ENCODE measurements at regions not wholly inside any gene's neighbourhood (a gene's known extent, or its start where the extent isn't known, plus 50 kb on each side); places are given as distances from the start of the nearest gene placed in this dataset.

- H3K36me3 ChIP-seq (ENCODE audit: insufficient read depth): no peaks in the 10 kb centered on the region
- no peak overlapping the region for H3K4me2 ChIP-seq
- H3K79me2 ChIP-seq (ENCODE audit: insufficient read depth, low read depth): no peaks in the 10 kb centered on the region
- H3K27ac ChIP-seq: no peak overlapping the region
- H4K20me1 ChIP-seq (ENCODE audit: insufficient read depth): no peaks in the 10 kb centered on the region
- H3K4me3 ChIP-seq (IDR thresholded peaks at IDR 0.05; ENCODE audit: insufficient read depth, low read depth, low read length): no peak overlapping the region
- no peaks in the 10 kb centered on the region for H3K4me1 ChIP-seq (ENCODE audit: low read depth, poor library complexity, severe bottlenecking)
- no peak overlapping the region for H2AFZ ChIP-seq (ENCODE audit: low read depth)
- H3K9ac ChIP-seq: no peak overlapping the region
- TF ChIP-seq CTCF (conservative IDR thresholded peaks at IDR 0.05; ENCODE audit: low read depth, low read length): no peak
- H3K27me3 ChIP-seq (ENCODE audit: insufficient read depth, low read depth): no peaks in the 10 kb centered on the region
Observed at GRCh38 chr6:138614151-138614550, 114.9 kb upstream of the NHSL1 start.

- Histone ChIP-seq H3K36me3 (ENCODE audit: insufficient read depth) (no peaks in the 10 kb centered on the region), H3K4me1 (ENCODE audit: low read depth, poor library complexity, severe bottlenecking) (no peaks in the 10 kb centered on the region), H3K79me2 (ENCODE audit: insufficient read depth, low read depth) (no peaks in the 10 kb centered on the region), H3K9ac (no peak overlapping the region), H3K27ac (no peak overlapping the region), H3K4me3 (IDR thresholded peaks at IDR 0.05; ENCODE audit: insufficient read depth, low read depth, low read length) (no peak overlapping the region), H3K4me2 (no peak overlapping the region), H2AFZ (ENCODE audit: low read depth) (no peak overlapping the region), H3K27me3 (ENCODE audit: insufficient read depth, low read depth) (no peaks in the 10 kb centered on the region), H4K20me1 (ENCODE audit: insufficient read depth) (no peaks in the 10 kb centered on the region)
- no peak for TF ChIP-seq CTCF (conservative IDR thresholded peaks at IDR 0.05; ENCODE audit: low read depth, low read length)
Observed at GRCh38 chr6:138618168-138618567, 118.9 kb upstream of the NHSL1 start.

DNA sequence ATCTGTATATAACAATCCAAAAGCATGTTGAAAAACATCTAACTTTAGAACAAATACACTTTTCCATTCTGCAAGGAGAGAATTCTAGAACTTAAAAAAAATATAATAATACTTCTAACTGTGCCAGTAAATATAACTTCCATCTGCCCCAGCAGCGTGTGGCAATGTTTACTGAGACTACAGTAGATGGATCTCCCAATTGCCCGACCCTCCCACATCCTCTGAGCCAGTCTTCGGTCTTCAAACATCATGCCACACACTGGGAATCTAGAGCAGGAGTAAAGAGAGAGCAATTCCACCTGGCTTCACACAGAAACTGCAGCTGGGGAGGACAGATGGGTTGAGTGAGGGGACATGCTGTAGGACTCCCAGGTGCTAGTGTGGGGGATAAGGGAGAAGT is 121.3 kb upstream of the NHSL1 start:
- no peak for TF ChIP-seq CTCF (conservative IDR thresholded peaks at IDR 0.05; ENCODE audit: low read depth, low read length)
- Histone ChIP-seq H3K4me1 (ENCODE audit: low read depth, poor library complexity, severe bottlenecking) (no peaks in the 10 kb centered on the region), H3K79me2 (ENCODE audit: insufficient read depth, low read depth) (no peaks in the 10 kb centered on the region), H2AFZ (ENCODE audit: low read depth) (no peak overlapping the region), H3K36me3 (ENCODE audit: insufficient read depth) (no peaks in the 10 kb centered on the region), H3K9ac (no peak overlapping the region), H3K27me3 (ENCODE audit: insufficient read depth, low read depth) (no peaks in the 10 kb centered on the region), H3K4me3 (IDR thresholded peaks at IDR 0.05; ENCODE audit: insufficient read depth, low read depth, low read length) (no peak overlapping the region), H3K4me2 (no peak overlapping the region), H4K20me1 (ENCODE audit: insufficient read depth) (no peaks in the 10 kb centered on the region), H3K27ac (no peak overlapping the region)

DNA sequence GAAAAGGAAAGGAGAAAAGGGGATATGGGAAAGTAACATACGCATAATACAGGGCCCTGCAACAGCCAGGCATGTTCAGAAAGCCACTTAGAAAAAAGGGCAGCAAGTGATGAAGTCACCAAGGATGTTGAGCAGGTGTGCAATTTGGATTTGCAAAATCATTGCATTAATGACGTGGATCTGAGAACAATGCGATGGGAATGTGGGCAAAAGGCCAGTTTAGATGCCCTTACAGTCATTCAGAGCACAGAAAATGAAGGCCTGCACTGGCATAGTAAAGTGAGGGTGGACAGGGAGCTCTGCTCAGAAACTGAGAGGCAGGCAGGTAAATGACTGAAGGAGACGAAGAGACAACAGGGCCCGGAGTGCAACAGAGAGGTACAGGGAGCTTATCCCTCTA is 123.7 kb upstream of the NHSL1 start:
- no peak for TF ChIP-seq CTCF (conservative IDR thresholded peaks at IDR 0.05; ENCODE audit: low read depth, low read length)
- H3K4me1 ChIP-seq (ENCODE audit: low read depth, poor library complexity, severe bottlenecking): no peaks in the 10 kb centered on the region

GRCh38 chr6:138631566-138631965 is 132.3 kb upstream of the NHSL1 start:
- Histone ChIP-seq H2AFZ (ENCODE audit: low read depth) (no peak overlapping the region), H3K4me3 (IDR thresholded peaks at IDR 0.05; ENCODE audit: insufficient read depth, low read depth, low read length) (no peak overlapping the region), H3K9ac (no peak overlapping the region), H3K4me1 (ENCODE audit: low read depth, poor library complexity, severe bottlenecking) (no peaks in the 10 kb centered on the region), H3K4me2 (no peak overlapping the region), H3K79me2 (ENCODE audit: insufficient read depth, low read depth) (no peaks in the 10 kb centered on the region), H3K27ac (no peak overlapping the region), H3K36me3 (ENCODE audit: insufficient read depth) (no peaks in the 10 kb centered on the region), H4K20me1 (ENCODE audit: insufficient read depth) (no peaks in the 10 kb centered on the region), H3K27me3 (ENCODE audit: insufficient read depth, low read depth) (no peaks in the 10 kb centered on the region)
- TF ChIP-seq CTCF (conservative IDR thresholded peaks at IDR 0.05; ENCODE audit: low read depth, low read length): no peak

More for the DNA sequence above, 123.7 kb upstream of the NHSL1 start:
- H3K27me3 ChIP-seq (ENCODE audit: insufficient read depth, low read depth): no peaks in the 10 kb centered on the region
- H2AFZ ChIP-seq (ENCODE audit: low read depth): no peak overlapping the region
- no peak overlapping the region for H3K4me2 ChIP-seq
- no peak overlapping the region for H3K27ac ChIP-seq
- H3K9ac ChIP-seq: no peak overlapping the region
- H3K79me2 ChIP-seq (ENCODE audit: insufficient read depth, low read depth): no peaks in the 10 kb centered on the region
- no peaks in the 10 kb centered on the region for H3K36me3 ChIP-seq (ENCODE audit: insufficient read depth)
- H4K20me1 ChIP-seq (ENCODE audit: insufficient read depth): no peaks in the 10 kb centered on the region
- H3K4me3 ChIP-seq (IDR thresholded peaks at IDR 0.05; ENCODE audit: insufficient read depth, low read depth, low read length): no peak overlapping the region

All from KMS-11 (cell line).